Kidney glomerular epithelial cell (primary cell): ENCODE measurements at regions not wholly inside any gene's neighbourhood (a gene's known extent, or its start where the extent isn't known, plus 50 kb on each side); places are given as distances from the start of the nearest gene placed in this dataset.

Source experiments
- DNase-seq: peaks from one replicate; lab custom pipeline; 2025; lab: John Stamatoyannopoulos, UW

- DNase-seq = no peak
Observed at GRCh38 chr2:156845806-156846558, 409.8 kb downstream of the GPD2 start.

GRCh38 chr2:156852210-156852609 lies 405.3 kb upstream of the GALNT5 start:
- no peak for DNase-seq

- DNase-seq = no peak
Observed at GRCh38 chr2:156852681-156853080, 404.8 kb upstream of the GALNT5 start.

- DNase-seq = no peak
Observed at GRCh38 chr2:156864325-156864724, 393.2 kb upstream of the GALNT5 start.

GRCh38 chr2:156864753-156865152 lies 392.8 kb upstream of the GALNT5 start:
- no peak for DNase-seq

GRCh38 chr2:156867201-156867600 lies 390.3 kb upstream of the GALNT5 start:
- DNase-seq = no peak

- no peak for DNase-seq
Observed at GRCh38 chr2:156874707-156875106, 382.8 kb upstream of the GALNT5 start.

- no peak for DNase-seq
Observed at GRCh38 chr2:156883804-156884203, 373.7 kb upstream of the GALNT5 start.

- DNase-seq = no peak
Observed at GRCh38 chr2:156884216-156884615, 373.3 kb upstream of the GALNT5 start.

GRCh38 chr2:156890529-156891148 lies 366.9 kb upstream of the GALNT5 start:
- no peak for DNase-seq

- DNase-seq = no peak
Observed at GRCh38 chr2:156891609-156892008, 365.9 kb upstream of the GALNT5 start.

- DNase-seq = peak; percentile 49
Observed at GRCh38 chr2:156892467-156893281, 364.8 kb upstream of the GALNT5 start.

GRCh38 chr2:156896294-156896693 lies 361.2 kb upstream of the GALNT5 start:
- DNase-seq = no peak

- DNase-seq = no peak
Observed at GRCh38 chr2:156897548-156897947, 360.0 kb upstream of the GALNT5 start.

- DNase-seq = no peak
Observed at GRCh38 chr2:156901373-156902031, 356.0 kb upstream of the GALNT5 start.

GRCh38 chr2:156903335-156903734 lies 354.2 kb upstream of the GALNT5 start:
- DNase-seq = no peak

GRCh38 chr2:156907806-156908205 lies 349.7 kb upstream of the GALNT5 start:
- no peak for DNase-seq

GRCh38 chr2:156908825-156909224 lies 348.7 kb upstream of the GALNT5 start:
- DNase-seq = peak; percentile 21

- no peak for DNase-seq
Observed at GRCh38 chr2:156909983-156910382, 347.5 kb upstream of the GALNT5 start.

GRCh38 chr2:156915332-156915731 lies 342.2 kb upstream of the GALNT5 start:
- no peak for DNase-seq

GRCh38 chr2:156918410-156918809 lies 339.1 kb upstream of the GALNT5 start:
- peak; percentile 49 for DNase-seq

- no peak for DNase-seq
Observed at GRCh38 chr2:156930423-156930822, 327.1 kb upstream of the GALNT5 start.
